K562 (cell line): ENCODE measurements at regions not wholly inside any gene's neighbourhood (a gene's known extent, or its start where the extent isn't known, plus 50 kb on each side); places are given as distances from the start of the nearest gene placed in this dataset.

Experiments
- FOXP4 ChIP-seq: sonication (generic); formaldehyde crosslinking; IDR thresholded peaks from 2 replicates; pipeline ENCODE4 v1.8.0; 2022; ENCODE audit warnings: mild to moderate bottlenecking, missing genetic modification reagents, borderline replicate concordance
- PREB ChIP-seq: sonication (generic); formaldehyde crosslinking; IDR thresholded peaks from 2 replicates; pipeline ENCODE4 v1.8.1; 2023; ENCODE audit warnings: mild to moderate bottlenecking, missing genetic modification reagents
- STAG1 ChIP-seq: sonication (generic); formaldehyde crosslinking; IDR thresholded peaks from 2 replicates; pipeline ENCODE4 v1.5.0; 2020; ENCODE audit warnings: missing genetic modification reagents, borderline replicate concordance

GRCh38 chr3:56911363-56911762 lies 109.6 kb upstream of the ARHGEF3 start:
- TF ChIP-seq PREB (CRISPR knock-in tag) (no peak), STAG1 (CRISPR knock-in tag) (no peak), FOXP4 (CRISPR knock-in tag) (no peak)
